BE2C (cell line): ENCODE measurements at regions not wholly inside any gene's neighbourhood (a gene's known extent, or its start where the extent isn't known, plus 50 kb on each side); places are given as distances from the start of the nearest gene placed in this dataset.

ENCODE experiments used
- DNase-seq: peaks from one replicate; pipeline ENCODE4 v3.0.0-alpha.2; 2020
- H3K27me3 ChIP-seq: fragments of 250-450 bp; sonication (Bioruptor Pico); 2 replicates; pipeline ENCODE4 v1.5.1; 2020; ENCODE audit warnings: mild to moderate bottlenecking
- H3K36me3 ChIP-seq: fragments of 250-450 bp; sonication (Bioruptor Pico); 2 replicates; pipeline ENCODE4 v1.5.1; 2020; ENCODE audit warnings: mild to moderate bottlenecking
- H3K4me1 ChIP-seq: fragments of 250-450 bp; sonication (Bioruptor Pico); 2 replicates; pipeline ENCODE4 v1.5.1; 2020
- H3K4me3 ChIP-seq: 2 replicates; pipeline ENCODE4 v1.5.1; 2011; ENCODE audit warnings: low read depth, low read length
- H3K9me3 ChIP-seq: fragments of 250-450 bp; sonication (Bioruptor Pico); 2 replicates; pipeline ENCODE4 v1.5.1; 2020
- CTCF ChIP-seq: IDR thresholded peaks from 2 replicates; pipeline ENCODE4 v1.5.1; 2012; ENCODE audit warnings: mild to moderate bottlenecking, low read depth, low read length

GRCh38 chr3:194756460-194756779 is 70.7 kb downstream of the FAM43A start:
- no peaks in the 10 kb centered on the region for H3K27me3 ChIP-seq
- H3K4me1 ChIP-seq: peaks cover 26% of the 10 kb centered on the region
- H3K36me3 ChIP-seq: no peaks in the 10 kb centered on the region
- H3K9me3 ChIP-seq: no peaks in the 10 kb centered on the region
- DNase-seq: peak; percentile 49
- TF ChIP-seq CTCF: no peak
- H3K4me3 ChIP-seq: no peak overlapping the region

GRCh38 chr3:194756791-194757325 is 71.2 kb downstream of the FAM43A start:
- Histone ChIP-seq H3K9me3 (no peaks in the 10 kb centered on the region), H3K27me3 (no peaks in the 10 kb centered on the region), H3K4me3 (no peak overlapping the region), H3K4me1 (peaks cover 27% of the 10 kb centered on the region), H3K36me3 (no peaks in the 10 kb centered on the region)
- DNase-seq: peak; percentile 78
- no peak for TF ChIP-seq CTCF

- Histone ChIP-seq H3K4me1 (peaks cover 27% of the 10 kb centered on the region), H3K27me3 (no peaks in the 10 kb centered on the region), H3K4me3 (no peak overlapping the region), H3K36me3 (no peaks in the 10 kb centered on the region), H3K9me3 (no peaks in the 10 kb centered on the region)
- DNase-seq: no peak
- no peak for TF ChIP-seq CTCF
Observed at GRCh38 chr3:194757647-194758061, 72.0 kb downstream of the FAM43A start.

GRCh38 chr3:194758716-194759115 is 73.0 kb downstream of the FAM43A start:
- DNase-seq: no peak
- Histone ChIP-seq H3K4me3 (no peak overlapping the region), H3K27me3 (no peaks in the 10 kb centered on the region), H3K4me1 (peaks cover 27% of the 10 kb centered on the region), H3K9me3 (no peaks in the 10 kb centered on the region), H3K36me3 (no peaks in the 10 kb centered on the region)
- TF ChIP-seq CTCF: no peak

- DNase-seq: no peak
- Histone ChIP-seq H3K27me3 (no peaks in the 10 kb centered on the region), H3K36me3 (no peaks in the 10 kb centered on the region), H3K4me3 (no peak overlapping the region), H3K9me3 (no peaks in the 10 kb centered on the region), H3K4me1 (peaks cover 27% of the 10 kb centered on the region)
- no peak for TF ChIP-seq CTCF
Observed at GRCh38 chr3:194760494-194761137, 74.9 kb downstream of the FAM43A start.

GRCh38 chr3:194761384-194761783 is 75.7 kb downstream of the FAM43A start:
- Histone ChIP-seq H3K4me3 (no peak overlapping the region), H3K36me3 (no peaks in the 10 kb centered on the region), H3K27me3 (no peaks in the 10 kb centered on the region), H3K9me3 (no peaks in the 10 kb centered on the region), H3K4me1 (peaks cover 24% of the 10 kb centered on the region)
- DNase-seq: peak; percentile 57
- TF ChIP-seq CTCF: no peak
